ENCODE measurements at regions not wholly inside any gene's neighbourhood (a gene's known extent, or its start where the extent isn't known, plus 50 kb on each side); places are given as distances from the start of the nearest gene placed in this dataset.

DNA sequence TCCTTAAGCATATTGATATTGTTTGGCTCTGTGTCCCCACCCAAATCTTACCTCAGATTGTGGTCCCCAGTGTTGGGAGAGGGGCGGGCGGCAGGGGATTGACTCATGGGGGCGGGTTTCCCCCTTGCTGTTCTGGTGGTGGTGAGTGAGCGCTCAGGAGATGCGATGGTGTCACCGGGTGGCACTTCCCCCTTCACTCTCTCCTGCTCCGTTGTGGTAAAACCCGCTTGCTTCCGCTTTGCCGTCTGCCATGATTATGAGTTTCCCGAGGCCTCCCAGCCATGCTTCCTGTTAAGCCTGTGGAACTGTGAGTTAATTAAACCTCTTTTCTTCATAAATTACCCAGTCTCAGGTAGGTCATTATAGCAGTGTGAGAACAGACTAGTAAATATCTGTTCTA lies 229.1 kb downstream of the IRX2 start:
- no peak overlapping the region for H3K4me3 ChIP-seq (ENCODE audit: low read length)
- TF ChIP-seq, protein P1, sequence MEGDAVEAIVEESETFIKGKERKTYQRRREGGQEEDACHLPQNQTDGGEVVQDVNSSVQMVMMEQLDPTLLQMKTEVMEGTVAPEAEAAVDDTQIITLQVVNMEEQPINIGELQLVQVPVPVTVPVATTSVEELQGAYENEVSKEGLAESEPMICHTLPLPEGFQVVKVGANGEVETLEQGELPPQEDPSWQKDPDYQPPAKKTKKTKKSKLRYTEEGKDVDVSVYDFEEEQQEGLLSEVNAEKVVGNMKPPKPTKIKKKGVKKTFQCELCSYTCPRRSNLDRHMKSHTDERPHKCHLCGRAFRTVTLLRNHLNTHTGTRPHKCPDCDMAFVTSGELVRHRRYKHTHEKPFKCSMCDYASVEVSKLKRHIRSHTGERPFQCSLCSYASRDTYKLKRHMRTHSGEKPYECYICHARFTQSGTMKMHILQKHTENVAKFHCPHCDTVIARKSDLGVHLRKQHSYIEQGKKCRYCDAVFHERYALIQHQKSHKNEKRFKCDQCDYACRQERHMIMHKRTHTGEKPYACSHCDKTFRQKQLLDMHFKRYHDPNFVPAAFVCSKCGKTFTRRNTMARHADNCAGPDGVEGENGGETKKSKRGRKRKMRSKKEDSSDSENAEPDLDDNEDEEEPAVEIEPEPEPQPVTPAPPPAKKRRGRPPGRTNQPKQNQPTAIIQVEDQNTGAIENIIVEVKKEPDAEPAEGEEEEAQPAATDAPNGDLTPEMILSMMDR (conservative IDR thresholded peaks at IDR 0.05; ENCODE audit: low read length): no peak

DNA sequence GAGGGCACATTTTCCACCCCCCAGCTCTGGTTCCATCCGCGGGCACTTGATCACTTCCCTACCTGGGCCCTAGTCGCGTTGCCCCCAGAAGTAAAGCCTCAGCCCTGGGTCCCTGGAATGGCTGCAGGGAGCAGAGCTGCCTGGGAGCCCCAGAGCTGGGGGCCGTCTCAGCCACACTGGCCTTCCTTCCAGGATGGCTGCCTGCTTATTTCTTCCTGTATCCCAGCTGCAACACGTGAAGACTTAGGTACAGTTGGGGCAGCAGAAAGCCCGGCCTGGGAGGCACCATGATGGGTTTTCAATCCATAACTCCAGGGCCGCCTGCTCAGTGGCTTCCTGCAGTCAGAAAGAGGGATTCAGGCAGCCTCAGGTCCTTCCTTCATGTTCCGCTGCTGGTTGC lies 232.3 kb downstream of the IRX2 start:
- TF ChIP-seq, protein P1 (conservative IDR thresholded peaks at IDR 0.05; ENCODE audit: low read length): no peak
- H3K4me3 ChIP-seq (ENCODE audit: low read length): no peak overlapping the region
- DNase-seq (ENCODE audit: low read depth): no peak

More for the DNA sequence above, 229.1 kb downstream of the IRX2 start:
- no peak for DNase-seq (ENCODE audit: low read depth)

DNA sequence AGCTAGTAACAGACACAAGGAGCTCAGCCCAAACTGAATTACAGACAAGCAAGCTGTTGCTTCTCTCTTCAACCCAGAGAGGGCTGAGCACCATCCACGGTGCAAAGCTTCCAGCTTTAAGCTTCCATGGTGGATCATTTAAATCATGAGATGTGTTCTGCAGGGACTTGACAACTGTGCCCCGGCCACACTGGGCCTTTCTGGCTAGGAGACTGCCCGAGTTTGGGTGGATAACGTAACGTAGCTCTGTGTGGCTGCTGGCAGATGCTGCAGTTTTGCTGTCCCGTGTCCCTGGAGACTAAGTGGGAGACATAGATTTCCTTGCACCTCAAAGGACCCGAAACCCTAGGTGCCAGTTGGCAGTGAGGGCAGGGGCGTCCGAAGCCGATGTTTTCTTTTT lies 234.0 kb downstream of the IRX2 start:
- no peak for DNase-seq (ENCODE audit: low read depth)
- H3K4me3 ChIP-seq (ENCODE audit: low read length): no peak overlapping the region
- TF ChIP-seq, protein P1 (conservative IDR thresholded peaks at IDR 0.05; ENCODE audit: low read length): no peak

DNA sequence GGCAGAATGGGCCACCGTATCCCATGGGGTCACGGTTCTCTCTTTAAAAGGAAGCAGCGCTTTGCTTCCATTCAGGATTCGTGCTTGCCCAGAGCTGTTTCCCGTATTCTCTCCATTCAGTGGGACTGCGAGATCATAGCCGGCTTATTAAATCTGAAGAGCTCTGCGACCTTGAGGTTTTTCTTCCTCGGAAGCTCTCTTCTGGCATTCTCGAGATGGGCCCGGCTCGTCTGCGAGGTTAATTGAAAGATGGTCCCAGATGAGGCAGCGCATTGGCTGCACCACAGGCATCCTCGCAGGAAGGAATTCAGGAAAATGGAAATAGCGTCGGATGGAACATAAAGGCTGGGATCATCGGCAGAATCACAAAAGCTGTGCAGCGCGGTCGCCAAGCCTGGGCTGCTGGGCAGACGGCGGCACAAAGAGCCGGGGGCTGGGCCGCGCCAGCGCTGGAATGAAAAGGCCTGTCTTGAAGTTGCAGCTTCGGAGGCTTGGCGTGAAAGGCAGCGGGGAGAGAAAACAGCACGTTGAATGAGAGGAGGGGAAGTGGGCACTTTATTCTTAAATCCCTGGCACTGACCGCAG lies 236.2 kb downstream of the IRX2 start:
- no peak overlapping the region for H3K4me3 ChIP-seq (ENCODE audit: low read length)
- DNase-seq (ENCODE audit: low read depth): no peak
- TF ChIP-seq, protein P1 (conservative IDR thresholded peaks at IDR 0.05; ENCODE audit: low read length): no peak

DNA sequence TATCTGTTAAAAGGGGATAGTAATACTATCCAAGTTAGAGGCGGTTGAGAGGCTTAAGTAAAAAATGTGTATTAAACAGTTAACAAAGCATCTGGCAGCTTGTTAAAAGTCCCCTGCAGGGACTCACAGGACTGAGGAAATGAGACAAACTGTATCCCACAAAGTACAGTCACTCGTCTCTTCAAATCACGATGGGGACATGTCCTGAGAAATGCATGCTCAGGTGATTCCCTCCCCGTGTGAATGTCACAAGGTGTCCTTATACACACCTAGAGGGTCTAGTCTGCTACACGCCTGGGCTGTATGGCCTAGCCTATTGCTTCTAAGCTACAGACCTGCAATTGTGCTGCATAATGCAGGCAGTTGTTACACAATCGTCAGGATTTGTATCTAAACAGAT lies 237.0 kb downstream of the IRX2 start:
- DNase-seq (ENCODE audit: low read depth): no peak
- no peak overlapping the region for H3K4me3 ChIP-seq (ENCODE audit: low read length)
- TF ChIP-seq, protein P1 (conservative IDR thresholded peaks at IDR 0.05; ENCODE audit: low read length): no peak

DNA sequence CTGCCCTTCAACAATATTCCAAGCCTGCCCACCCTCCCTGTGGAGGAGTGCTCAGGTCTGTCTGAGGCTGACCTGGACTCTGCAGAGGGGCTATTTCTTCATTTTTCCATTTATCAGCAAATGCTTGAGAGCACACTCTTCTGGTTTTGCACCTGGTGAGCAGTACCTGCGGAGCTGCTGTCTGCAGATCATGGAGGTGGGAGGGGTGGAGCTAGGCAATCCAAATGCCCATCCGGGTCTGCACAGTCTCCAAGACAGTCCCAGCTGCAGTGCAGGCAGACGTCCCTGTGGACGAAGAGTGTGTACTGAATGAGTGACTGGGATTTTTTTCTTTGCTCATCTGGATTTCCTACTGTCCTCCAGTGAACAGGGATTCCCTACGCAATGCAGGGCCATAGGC lies 239.8 kb downstream of the IRX2 start:
- no peak for DNase-seq (ENCODE audit: low read depth)
- TF ChIP-seq, protein P1 (conservative IDR thresholded peaks at IDR 0.05; ENCODE audit: low read length): no peak
- H3K4me3 ChIP-seq (ENCODE audit: low read length): no peak overlapping the region

DNA sequence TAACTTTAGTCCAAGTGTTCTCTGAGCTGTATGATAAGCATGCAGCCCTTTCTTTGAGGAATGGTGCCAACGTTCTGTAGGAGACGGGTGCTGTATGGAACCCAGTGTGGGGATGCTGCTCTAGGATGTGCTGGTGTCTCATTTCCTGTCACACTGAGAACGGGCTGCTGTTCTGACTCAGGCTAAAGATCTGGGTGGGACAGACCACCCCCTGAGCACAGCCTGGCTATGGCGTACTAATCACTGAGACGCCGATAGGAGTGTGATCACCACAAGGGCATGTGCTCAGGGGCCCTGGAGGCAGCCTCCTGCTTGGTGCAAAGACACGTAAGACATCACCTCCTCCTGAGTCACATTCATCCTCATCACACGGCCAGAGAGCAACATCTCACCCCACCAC lies 240.4 kb downstream of the IRX2 start:
- DNase-seq (ENCODE audit: low read depth): no peak
- H3K4me3 ChIP-seq (ENCODE audit: low read length): no peak overlapping the region
- TF ChIP-seq, protein P1 (conservative IDR thresholded peaks at IDR 0.05; ENCODE audit: low read length): no peak

All from AG10803 (cell line).